GM23248 (cell line): ENCODE measurements at regions not wholly inside any gene's neighbourhood (a gene's known extent, or its start where the extent isn't known, plus 50 kb on each side); places are given as distances from the start of the nearest gene placed in this dataset.

Source experiments
- EZH2 ChIP-seq: fragments of 200-600 bp; sonication (generic); IDR thresholded peaks from 2 replicates; pipeline ENCODE4 v1.6.1; 2018; ENCODE audit warnings: antibody characterized with exemption, mild to moderate bottlenecking; ENCODE audit not compliant: insufficient read depth, poor library complexity, severe bottlenecking
- EZH2phosphoT487 ChIP-seq: fragments of 200-600 bp; sonication (generic); IDR thresholded peaks from 2 replicates; pipeline ENCODE4 v1.6.1; 2018; ENCODE audit warnings: antibody characterized with exemption, moderate library complexity, mild to moderate bottlenecking, low read depth; ENCODE audit not compliant: insufficient read depth

- TF ChIP-seq EZH2: no peak
- TF ChIP-seq EZH2phosphoT487: no peak
These were observed 154.0 kb upstream of the ADAMTSL1 start for GRCh38 chr9:18319918-18320445.
